Right renal pelvis (tissue), 4 donors: ENCODE measurements at regions not wholly inside any gene's neighbourhood (a gene's known extent, or its start where the extent isn't known, plus 50 kb on each side); places are given as distances from the start of the nearest gene placed in this dataset.

ENCODE experiments used
- DNase-seq, 4 donors: peaks; one replicate each; pipeline ENCODE4 v3.0.0-alpha.2; 2013; ENCODE audit warnings: low read depth in 4 of 4, low spot score in 3 of 4, missing footprints in 1 of 4

- no peak for DNase-seq
These were observed 90.1 kb upstream of the RPL34 start for GRCh38 chr4:108529984-108530905.

- DNase-seq: no peak
These were observed 91.3 kb upstream of the RPL34 start for GRCh38 chr4:108529102-108529501.

GRCh38 chr4:108527723-108528122, 92.7 kb upstream of the RPL34 start:
- DNase-seq: no peak

DNA sequence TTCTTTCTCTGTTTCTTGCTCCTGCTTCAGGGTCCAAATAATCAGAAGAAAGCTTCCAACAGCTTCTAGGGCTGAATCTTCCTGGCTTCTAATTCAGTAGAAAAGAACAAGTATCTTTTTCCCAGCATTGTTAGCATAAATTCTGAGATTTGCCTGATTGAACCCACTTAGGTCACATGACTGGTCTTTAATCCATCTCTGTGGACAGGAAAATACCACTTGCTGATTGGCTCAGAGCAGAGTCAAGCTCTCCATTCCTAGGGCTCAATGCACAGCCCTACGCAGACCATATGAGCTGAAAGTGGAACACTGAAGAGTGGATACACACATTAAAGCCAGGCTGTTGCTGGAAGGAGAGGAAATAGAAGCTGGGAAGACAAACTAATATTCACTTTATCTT, 99.6 kb upstream of the RPL34 start:
- no peak for DNase-seq

GRCh38 chr4:108519911-108520601, 100.3 kb upstream of the RPL34 start:
- no peak for DNase-seq

DNA sequence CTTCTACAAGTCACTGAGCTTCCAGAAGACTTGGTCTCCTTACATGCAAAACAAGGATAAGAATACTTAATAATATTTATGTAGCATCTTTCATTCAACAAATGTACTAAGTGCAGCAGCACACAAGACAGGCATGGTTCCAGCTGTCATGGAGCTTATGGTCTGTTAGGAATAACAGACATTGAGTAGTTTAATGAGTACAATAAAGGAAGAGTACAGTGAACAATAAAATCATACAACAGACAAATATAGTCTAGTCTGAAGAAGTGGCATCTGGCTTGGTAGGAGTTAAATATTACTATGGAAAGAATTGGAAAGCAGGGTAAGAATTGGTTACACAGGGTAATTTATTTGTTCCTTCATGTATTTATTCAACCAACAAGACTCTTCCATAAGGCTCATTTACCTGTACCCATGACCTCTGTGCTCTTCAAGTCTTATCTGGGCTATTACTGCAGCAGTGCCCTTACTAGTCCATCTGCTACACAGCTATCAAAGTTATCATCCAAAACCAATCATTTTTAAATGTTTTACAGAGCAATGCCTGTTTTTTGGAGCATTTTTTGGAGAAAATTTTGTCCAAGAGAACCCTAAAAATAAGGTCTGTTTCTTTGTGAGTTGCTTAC, 101.1 kb upstream of the RPL34 start:
- DNase-seq: no peak

GRCh38 chr4:108512615-108513505, 107.5 kb upstream of the RPL34 start:
- DNase-seq: peak; percentile 39 to 58 (median 56)

DNA sequence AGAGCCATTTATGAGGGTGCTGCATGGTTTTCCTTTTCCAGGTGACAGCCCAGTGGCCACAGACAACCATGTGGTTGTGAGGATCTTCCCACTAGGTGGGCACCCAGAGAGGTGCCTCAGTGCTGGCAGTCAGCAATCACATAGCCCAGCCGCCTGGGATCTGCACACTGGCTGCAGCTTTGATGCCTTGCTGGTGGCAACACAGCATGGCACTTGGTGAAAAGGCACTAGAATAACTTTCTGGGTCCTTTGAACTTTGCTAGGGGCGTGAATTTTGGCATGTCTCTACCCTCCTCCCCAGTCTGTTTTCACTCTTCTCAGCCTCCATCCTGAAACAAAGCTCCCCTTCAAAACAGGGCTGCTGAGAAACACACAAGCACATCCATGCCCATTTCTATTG, 108.8 kb upstream of the RPL34 start:
- DNase-seq: no peak

DNA sequence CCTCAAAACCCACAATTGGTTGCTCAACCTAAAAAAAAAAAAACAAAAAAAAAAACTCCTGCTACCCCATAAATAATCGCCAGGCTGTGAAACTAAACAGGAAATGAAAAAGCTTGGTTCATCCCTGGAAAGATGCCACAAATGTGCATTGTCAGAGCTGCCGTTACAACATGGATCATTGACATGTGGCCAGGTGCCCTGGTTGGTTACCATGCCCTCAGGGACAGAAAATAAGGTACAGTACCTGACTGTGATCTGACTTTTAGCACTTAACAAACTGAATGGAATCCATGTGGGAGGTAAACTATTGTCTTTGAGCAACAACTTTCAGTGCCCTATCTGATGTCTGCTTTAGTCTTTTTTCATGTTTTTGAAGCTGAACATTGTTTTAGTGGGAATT, 118.0 kb upstream of the RPL34 start:
- DNase-seq: no peak

DNA sequence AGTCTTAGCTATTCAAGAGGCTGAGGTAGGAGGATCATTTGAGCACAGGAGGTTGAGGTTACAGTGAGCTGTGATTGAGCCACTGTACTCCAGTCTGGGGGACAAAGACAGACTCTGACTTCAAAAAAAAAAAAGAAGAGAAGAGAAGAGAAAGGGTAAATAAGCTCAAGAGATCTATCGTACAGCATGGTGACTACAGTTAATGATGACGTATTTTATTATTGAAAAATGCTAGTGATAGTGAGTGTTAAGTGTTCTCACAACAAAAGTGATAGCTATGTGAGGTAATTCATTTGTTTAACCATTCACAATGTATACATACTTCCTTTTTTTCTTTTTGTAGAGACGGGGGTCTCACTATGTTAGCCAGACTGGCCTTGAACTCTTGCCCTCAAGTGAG, 121.5 kb upstream of the RPL34 start:
- DNase-seq: no peak

- no peak for DNase-seq
These were observed 126.8 kb upstream of the RPL34 start for GRCh38 chr4:108493596-108493931.

DNA sequence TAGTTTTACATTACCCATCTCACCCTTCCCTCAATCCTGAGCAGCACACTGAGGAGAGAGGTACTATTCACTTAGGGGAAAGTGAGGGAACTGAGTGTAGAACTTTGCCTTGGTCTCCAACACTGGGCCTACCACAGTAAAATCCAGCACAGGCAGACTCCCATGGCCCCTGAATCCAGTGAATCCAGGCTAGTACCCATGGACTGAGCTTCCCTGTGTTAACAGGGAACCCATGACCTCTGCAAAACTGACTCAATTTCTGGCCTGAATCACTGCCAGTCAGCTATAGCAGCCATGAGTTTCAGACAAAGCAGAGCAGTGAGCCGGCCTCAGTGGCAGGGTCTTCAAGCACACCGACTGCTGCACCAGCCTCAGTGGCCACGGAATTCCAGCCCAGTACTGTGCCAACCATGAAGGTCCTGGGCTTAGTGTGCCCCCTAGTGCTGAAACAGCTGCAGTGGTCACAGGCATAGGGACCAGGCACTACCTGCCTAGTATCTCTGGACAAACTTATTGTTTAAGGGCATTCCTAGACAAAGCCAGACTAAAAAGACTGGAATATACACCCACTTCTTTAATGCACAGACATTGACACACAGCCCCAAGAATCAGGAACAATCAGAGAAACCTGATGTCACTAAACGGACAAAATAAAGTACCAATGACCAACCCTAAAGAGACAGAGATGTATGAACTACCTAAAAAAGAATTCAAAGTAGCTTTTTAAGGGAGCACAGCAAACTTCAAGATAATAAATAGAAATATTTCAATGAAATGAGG, 127.4 kb upstream of the RPL34 start:
- no peak for DNase-seq

GRCh38 chr4:108488865-108489264, 131.5 kb upstream of the RPL34 start:
- no peak for DNase-seq

DNA sequence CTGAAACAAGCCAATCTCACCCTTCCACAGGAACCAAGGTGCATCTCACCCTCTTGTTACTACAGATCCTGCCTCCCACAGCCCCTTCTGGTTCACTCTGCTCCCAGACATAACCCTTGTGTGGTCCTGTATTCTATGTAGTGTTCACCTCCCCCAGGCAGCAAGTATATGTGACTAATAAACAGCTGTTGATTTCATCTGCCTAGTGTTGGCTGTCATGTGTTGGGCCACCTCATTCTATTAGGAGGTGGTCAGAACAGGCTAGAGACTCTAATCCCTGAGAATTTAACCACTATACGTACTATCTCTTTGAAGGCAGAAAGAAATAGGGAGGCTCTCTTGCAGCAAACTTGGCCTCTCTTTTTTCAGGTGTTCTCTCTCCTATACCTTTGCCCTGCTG, 134.3 kb upstream of the RPL34 start:
- no peak for DNase-seq

DNA sequence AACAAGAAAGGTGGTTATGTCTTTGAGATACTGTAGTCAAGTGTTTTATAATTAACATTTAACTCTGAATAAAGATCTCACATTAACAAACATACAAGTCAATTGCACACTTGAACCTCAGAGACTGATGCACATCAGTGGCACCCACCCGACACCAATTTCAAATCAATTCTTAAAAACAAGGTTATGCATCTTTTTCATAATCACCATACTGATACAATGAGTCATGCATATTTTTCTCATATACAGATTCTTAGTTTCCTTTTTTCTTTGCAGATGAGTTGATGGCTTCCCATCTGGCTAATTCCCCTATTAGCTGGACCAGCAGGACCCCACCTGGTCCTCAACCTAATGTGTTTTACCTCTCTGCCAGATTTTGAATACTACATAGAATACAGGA, 136.2 kb upstream of the RPL34 start:
- no peak for DNase-seq

DNA sequence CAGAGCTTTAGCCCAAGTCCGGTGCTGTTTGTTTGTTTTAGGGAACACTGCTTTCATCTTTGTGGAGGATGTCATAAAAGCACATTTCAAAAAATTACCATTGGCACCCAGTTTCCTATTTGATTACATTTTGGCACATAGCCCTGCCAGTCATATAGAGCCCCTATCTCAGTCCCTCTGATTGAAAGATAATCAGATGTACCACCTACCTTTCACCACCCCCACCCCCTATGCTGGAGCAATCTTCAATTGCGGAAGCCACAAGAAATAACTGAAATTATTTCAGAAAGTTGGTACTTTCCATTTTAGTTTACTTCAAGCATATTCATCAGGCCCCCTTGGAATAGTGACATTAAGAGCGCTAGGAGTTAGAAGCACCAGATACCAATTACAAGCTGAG, 136.7 kb upstream of the RPL34 start:
- no peak for DNase-seq

- DNase-seq: no peak
These were observed 137.3 kb upstream of the RPL34 start for GRCh38 chr4:108483079-108483478.

DNA sequence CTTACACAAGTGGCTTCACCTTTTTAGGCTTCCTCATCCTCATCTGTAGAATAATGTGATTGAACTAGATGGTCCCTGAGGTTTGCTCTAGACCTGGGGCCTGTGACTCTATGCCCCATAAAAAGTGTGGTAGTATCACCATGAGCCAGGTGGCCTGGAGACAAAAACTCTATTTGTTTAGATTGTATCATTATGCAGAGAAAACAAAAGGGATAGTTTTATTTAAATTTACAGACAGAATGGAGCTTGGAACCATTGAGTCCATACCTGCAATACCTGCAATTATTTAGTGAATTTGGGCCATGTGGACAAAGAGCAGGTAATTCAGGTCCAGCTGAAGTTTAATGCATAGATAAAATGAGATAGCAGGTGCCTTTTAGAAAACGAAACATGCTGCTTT, 139.5 kb upstream of the RPL34 start:
- DNase-seq: no peak

DNA sequence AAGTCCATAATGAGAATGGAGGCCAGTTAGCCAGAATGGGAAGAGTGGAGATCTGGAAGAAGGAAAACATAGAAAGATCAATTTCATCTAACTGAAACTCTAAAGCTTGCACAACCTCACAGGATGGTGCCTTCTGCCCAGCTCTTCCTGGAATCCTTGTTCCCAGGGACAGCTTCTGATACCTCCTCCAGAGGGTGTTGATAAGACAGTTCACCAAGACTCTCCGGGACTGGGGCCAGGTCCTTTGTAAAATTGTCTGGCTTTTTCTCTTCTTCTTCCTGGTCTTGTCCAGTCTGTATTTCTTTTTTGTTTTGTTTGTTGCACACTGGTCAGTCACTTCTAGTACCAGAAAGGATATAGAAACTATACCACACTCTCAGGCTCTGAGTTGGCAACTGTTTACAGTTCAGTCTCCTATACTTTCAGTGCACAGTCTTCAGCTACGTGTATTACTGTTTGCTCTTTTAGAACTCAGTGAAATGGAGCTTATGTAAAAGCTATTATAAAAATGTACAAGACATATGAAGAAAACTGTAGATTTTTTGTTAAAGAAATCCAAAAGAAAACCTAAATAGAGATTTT, 142.8 kb upstream of the RPL34 start:
- DNase-seq: no peak
